ENCODE measurements at regions not wholly inside any gene's neighbourhood (a gene's known extent, or its start where the extent isn't known, plus 50 kb on each side); places are given as distances from the start of the nearest gene placed in this dataset.

- no peak for DNase-seq (ENCODE audit: low spot score)
- in situ Hi-C loops (cut with MboI; ENCODE audit: low sequenced_read_pairs, unreplicated experiment): no loop called here
- TF ChIP-seq CTCF (IDR thresholded peaks at IDR 0.05; ENCODE audit: borderline replicate concordance, control extremely low read depth, extremely low read depth, insufficient read depth, missing control alignments): no peak
These were observed 115.6 kb downstream of the TNFSF18 start for GRCh38 chr1:172935062-172935592.

GRCh38 chr1:172936088-172936645 lies 114.6 kb downstream of the TNFSF18 start:
- DNase-seq (ENCODE audit: low spot score): no peak
- TF ChIP-seq CTCF (IDR thresholded peaks at IDR 0.05; ENCODE audit: borderline replicate concordance, control extremely low read depth, extremely low read depth, insufficient read depth, missing control alignments): no peak
- in situ Hi-C loops (cut with MboI; ENCODE audit: low sequenced_read_pairs, unreplicated experiment): no loop called here

- no peak for DNase-seq (ENCODE audit: low spot score)
- in situ Hi-C loops (cut with MboI; ENCODE audit: low sequenced_read_pairs, unreplicated experiment): no loop called here
- TF ChIP-seq CTCF (IDR thresholded peaks at IDR 0.05; ENCODE audit: borderline replicate concordance, control extremely low read depth, extremely low read depth, insufficient read depth, missing control alignments): no peak
These were observed 112.1 kb downstream of the TNFSF18 start for GRCh38 chr1:172938681-172939080.

- in situ Hi-C loops (cut with MboI; ENCODE audit: low sequenced_read_pairs, unreplicated experiment): no loop called here
- DNase-seq (ENCODE audit: low spot score): no peak
- TF ChIP-seq CTCF (IDR thresholded peaks at IDR 0.05; ENCODE audit: borderline replicate concordance, control extremely low read depth, extremely low read depth, insufficient read depth, missing control alignments): no peak
These were observed 111.3 kb downstream of the TNFSF18 start for GRCh38 chr1:172939475-172939874.

- no peak for TF ChIP-seq CTCF (IDR thresholded peaks at IDR 0.05; ENCODE audit: borderline replicate concordance, control extremely low read depth, extremely low read depth, insufficient read depth, missing control alignments)
- in situ Hi-C loops (cut with MboI; ENCODE audit: low sequenced_read_pairs, unreplicated experiment): no loop called here
- DNase-seq (ENCODE audit: low spot score): no peak
These were observed 110.4 kb downstream of the TNFSF18 start for GRCh38 chr1:172940174-172940855.

- in situ Hi-C loops (cut with MboI; ENCODE audit: low sequenced_read_pairs, unreplicated experiment): no loop called here
- no peak for DNase-seq (ENCODE audit: low spot score)
- no peak for TF ChIP-seq CTCF (IDR thresholded peaks at IDR 0.05; ENCODE audit: borderline replicate concordance, control extremely low read depth, extremely low read depth, insufficient read depth, missing control alignments)
These were observed 109.3 kb downstream of the TNFSF18 start for GRCh38 chr1:172941471-172941870.
